ENCODE measurements at regions not wholly inside any gene's neighbourhood (a gene's known extent, or its start where the extent isn't known, plus 50 kb on each side); places are given as distances from the start of the nearest gene placed in this dataset.
"Not testable (repeated sequence)": the region's sequence is repeated elsewhere in the genome, so short reads cannot be mapped to it uniquely, and the experiment has no call there.

GRCh38 chr3:143921176-143921575, 50.4 kb upstream of the DIPK2A start:
- TF ChIP-seq CTCF (IDR thresholded peaks at IDR 0.05; ENCODE audit: extremely low read depth in 1 of 2, insufficient read depth in 1 of 2, low read depth in 1 of 2, low read length in 2 of 2); POLR2AphosphoS5 (IDR thresholded peaks at IDR 0.05; ENCODE audit: insufficient read depth, low read depth, low read length); POLR2A (IDR thresholded peaks at IDR 0.05; ENCODE audit: low read depth, low read length); GATA2 (IDR thresholded peaks at IDR 0.05; ENCODE audit: insufficient read depth, insufficient read length, low read depth, low read length): not testable (repeated sequence)

Data from endothelial cell of umbilical vein (primary cell).